ENCODE measurements at regions not wholly inside any gene's neighbourhood (a gene's known extent, or its start where the extent isn't known, plus 50 kb on each side); places are given as distances from the start of the nearest gene placed in this dataset.

DNA sequence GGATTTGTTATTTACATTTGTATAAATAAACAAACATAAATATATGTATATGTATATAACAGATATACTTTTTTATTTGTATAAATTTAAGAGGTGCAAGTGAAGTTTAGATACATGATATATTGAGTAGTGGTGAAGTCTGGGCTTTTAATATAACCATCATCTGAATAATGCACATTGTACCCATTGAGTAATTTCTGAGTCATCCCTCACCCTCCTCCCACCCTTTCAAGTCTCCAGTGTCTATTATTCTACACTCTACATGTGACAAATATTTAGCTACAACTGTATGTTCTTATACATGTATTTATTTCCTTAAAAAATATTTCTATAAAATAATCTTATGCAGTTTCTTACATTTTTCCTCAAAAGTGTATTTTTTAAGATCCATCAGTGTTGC is 358.7 kb upstream of the TFPI start:
- no peak overlapping the region for H3K4me3 ChIP-seq (ENCODE audit: low read depth, low read length)
- TF ChIP-seq, protein P1, sequence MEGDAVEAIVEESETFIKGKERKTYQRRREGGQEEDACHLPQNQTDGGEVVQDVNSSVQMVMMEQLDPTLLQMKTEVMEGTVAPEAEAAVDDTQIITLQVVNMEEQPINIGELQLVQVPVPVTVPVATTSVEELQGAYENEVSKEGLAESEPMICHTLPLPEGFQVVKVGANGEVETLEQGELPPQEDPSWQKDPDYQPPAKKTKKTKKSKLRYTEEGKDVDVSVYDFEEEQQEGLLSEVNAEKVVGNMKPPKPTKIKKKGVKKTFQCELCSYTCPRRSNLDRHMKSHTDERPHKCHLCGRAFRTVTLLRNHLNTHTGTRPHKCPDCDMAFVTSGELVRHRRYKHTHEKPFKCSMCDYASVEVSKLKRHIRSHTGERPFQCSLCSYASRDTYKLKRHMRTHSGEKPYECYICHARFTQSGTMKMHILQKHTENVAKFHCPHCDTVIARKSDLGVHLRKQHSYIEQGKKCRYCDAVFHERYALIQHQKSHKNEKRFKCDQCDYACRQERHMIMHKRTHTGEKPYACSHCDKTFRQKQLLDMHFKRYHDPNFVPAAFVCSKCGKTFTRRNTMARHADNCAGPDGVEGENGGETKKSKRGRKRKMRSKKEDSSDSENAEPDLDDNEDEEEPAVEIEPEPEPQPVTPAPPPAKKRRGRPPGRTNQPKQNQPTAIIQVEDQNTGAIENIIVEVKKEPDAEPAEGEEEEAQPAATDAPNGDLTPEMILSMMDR (IDR thresholded peaks at IDR 0.05; ENCODE audit: low read depth, low read length) = no peak

DNA sequence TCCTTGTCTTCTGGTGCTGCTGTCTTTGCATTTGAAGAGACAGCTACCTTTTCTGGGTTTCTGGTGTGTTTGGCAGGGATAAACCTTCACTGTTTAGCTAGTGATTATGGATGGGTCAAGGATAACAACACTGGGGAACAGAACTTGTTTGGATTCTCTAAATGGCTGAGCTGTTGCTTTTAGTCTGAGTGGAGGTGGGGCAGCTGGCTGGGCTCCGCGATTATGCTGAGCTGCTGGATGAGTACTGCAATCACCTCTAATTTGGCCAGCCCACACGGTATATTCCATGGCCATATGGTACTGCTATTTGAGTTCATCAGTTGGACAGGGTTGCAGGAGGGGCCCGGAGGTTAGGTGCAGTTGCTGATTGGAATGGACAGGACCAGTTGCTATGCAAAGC is 361.6 kb upstream of the TFPI start:
- TF ChIP-seq, protein P1 (IDR thresholded peaks at IDR 0.05; ENCODE audit: low read depth, low read length) = no peak
- no peak overlapping the region for H3K4me3 ChIP-seq (ENCODE audit: low read depth, low read length)

DNA sequence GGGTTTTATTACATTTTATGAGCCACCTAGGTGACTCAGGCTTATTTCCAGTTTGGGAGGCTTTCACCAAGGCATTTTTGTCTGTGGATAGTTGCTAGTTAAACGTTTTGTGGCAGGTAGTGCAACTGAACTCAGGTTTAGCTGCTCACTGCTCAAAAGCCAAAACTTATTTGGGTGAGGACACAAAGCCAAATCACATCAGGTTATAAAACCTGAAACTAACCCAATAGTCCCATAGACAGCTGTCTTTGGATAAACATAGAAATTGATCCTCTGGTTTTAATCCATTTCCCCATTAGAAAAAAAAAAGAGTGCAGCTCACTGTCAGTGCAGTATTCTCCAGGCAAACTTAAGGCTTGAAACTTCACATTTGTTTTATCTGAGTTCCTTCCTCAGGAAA is 362.6 kb upstream of the TFPI start:
- no peak overlapping the region for H3K4me3 ChIP-seq (ENCODE audit: low read depth, low read length)
- TF ChIP-seq, protein P1 (IDR thresholded peaks at IDR 0.05; ENCODE audit: low read depth, low read length) = no peak

DNA sequence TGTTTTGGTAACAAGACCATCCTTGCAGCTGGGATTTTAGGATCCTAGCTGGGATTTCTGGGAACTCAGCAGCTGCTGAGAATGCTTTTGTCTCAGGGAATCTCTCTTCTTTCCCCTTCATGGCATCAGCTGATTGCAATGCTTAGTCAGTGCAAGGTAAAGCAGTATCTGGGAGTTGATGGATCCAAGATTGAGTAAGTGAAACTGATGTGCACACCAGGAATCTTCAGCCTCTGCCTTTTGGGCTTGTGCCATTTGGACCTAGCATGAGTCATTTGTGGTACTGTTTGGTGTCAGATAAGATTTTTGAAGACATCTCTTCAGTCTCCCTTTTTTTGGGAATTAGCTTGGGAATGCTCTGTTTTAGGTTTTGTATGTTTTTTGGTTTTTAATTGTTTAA is 363.3 kb upstream of the TFPI start:
- TF ChIP-seq, protein P1 (IDR thresholded peaks at IDR 0.05; ENCODE audit: low read depth, low read length) = no peak
- H3K4me3 ChIP-seq (ENCODE audit: low read depth, low read length) = no peak overlapping the region

DNA sequence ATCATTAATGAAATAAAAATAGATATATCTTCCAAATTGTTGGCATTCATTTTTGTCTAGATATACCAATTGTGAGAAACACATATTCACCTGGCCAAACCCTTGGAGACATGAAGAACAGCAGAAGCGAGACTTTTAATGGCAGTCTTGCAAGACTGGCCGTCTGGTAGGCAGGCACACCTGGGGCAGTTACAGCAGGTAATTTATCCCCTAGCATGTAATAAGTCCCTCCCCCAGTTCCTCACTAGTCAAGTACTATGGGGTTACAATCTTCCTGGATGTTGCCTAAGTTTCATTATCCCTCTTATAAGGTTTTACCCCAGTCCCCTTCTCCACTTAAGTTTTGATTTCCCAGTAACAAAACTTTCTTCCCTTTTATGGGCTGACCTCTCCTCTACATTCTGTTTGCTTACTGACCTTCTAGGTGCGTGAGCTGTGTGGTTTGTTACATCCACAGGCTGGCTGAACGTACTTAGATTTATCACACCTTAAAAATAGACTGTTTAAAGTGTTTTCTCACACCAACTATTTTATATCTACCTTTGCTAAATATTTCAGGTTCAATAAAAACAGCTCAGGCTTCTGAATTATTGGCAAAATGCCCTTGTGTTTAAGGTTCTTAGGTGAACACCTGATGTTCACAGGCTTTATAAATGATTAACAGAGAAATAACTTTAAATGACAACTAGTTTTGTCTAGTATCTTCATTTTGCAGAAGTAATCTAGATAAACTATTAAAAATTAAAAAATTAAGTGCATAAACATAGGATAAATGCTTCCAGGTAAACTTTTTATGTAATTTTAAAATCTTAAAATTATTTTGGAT is 365.0 kb upstream of the TFPI start:
- TF ChIP-seq, protein P1 (IDR thresholded peaks at IDR 0.05; ENCODE audit: low read depth, low read length) = no peak
- H3K4me3 ChIP-seq (ENCODE audit: low read depth, low read length) = no peak overlapping the region

DNA sequence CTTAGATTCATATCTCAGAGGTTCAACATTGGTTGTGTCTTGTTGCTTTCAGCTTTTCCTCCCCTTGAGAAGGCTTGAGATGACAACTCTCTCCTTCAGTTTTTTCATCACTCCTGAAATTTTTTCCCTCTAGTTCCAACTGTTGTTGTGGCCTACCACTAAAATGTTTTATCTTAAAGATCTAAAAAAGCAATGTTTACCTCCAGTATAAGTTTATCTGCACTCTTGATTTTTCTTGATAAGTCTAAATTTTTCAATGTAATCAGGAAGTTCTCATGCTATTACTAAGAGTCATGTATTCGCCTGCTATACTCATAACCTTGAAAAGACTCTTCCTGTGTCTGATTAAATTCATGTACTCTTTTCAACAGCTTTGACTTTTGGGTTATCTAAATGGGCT is 366.3 kb upstream of the TFPI start:
- TF ChIP-seq, protein P1 (IDR thresholded peaks at IDR 0.05; ENCODE audit: low read depth, low read length) = no peak
- no peak overlapping the region for H3K4me3 ChIP-seq (ENCODE audit: low read depth, low read length)

DNA sequence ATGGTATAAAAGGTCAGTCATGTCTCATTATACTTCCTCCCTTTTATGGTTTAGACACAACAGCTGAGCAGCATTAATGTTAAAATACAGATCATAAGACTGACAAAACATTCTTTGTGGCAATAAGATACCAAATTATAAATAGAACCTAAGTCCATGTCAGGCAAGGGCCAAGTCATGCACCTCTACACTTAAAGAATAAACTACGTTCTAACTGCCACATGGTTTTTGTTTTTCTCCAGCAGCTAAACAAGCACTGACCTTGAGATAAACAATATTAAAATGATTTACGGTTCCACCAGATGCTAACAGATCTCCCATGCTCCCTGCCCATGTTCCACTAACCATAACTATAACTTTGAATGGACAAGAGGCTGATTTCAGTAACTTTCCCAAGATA is 368.6 kb upstream of the TFPI start:
- H3K4me3 ChIP-seq (ENCODE audit: low read depth, low read length) = no peak overlapping the region
- TF ChIP-seq, protein P1 (IDR thresholded peaks at IDR 0.05; ENCODE audit: low read depth, low read length) = no peak
